Neural cell (in vitro differentiated cells): ENCODE measurements at regions not wholly inside any gene's neighbourhood (a gene's known extent, or its start where the extent isn't known, plus 50 kb on each side); places are given as distances from the start of the nearest gene placed in this dataset.

ENCODE experiments used
- H2AFZ ChIP-seq: fragments of 200-600, 300-800 bp; sonication (generic), shearing (Covaris generic); 2 replicates; pipeline ENCODE4 v1.6.0; 2014; ENCODE audit warnings: low read depth, mild to moderate bottlenecking, antibody characterized with exemption, low read length, moderate library complexity
- H3F3A ChIP-seq: fragments of 200-600 bp; shearing (Covaris generic); 2 replicates; pipeline ENCODE4 v1.6.1; 2016; ENCODE audit warnings: mild to moderate bottlenecking, moderate library complexity, mixed read lengths, antibody characterized with exemption, low read length; ENCODE audit not compliant: insufficient read depth, poor library complexity, severe bottlenecking
- H3K27ac ChIP-seq: fragments of 200-600, 300-800 bp; sonication (generic), shearing (Covaris generic); 2 replicates; pipeline ENCODE4 v1.5.1; 2014; ENCODE audit warnings: mild to moderate bottlenecking, low read length, moderate library complexity
- H3K27me3 ChIP-seq: fragments of 300-800, 200-600 bp; sonication (generic), shearing (Covaris generic); 2 replicates; pipeline ENCODE4 v1.6.0; 2014; ENCODE audit warnings: mild to moderate bottlenecking, low read depth, low read length, moderate library complexity; ENCODE audit not compliant: insufficient read depth
- H3K36me3 ChIP-seq: fragments of 300-800, 200-600 bp; sonication (generic), shearing (Covaris generic); 2 replicates; pipeline ENCODE4 v1.5.1; 2014; ENCODE audit warnings: mild to moderate bottlenecking, antibody characterized with exemption, low read length, moderate library complexity; ENCODE audit not compliant: insufficient read depth
- H3K4me2 ChIP-seq: fragments of 300-800, 200-600 bp; sonication (generic), shearing (Covaris generic); 2 replicates; pipeline ENCODE4 v1.6.0; 2014; ENCODE audit warnings: mild to moderate bottlenecking, low read length
- H3K4me3 ChIP-seq: fragments of 300-800, 200-600 bp; sonication (generic), shearing (Covaris generic); 2 replicates; pipeline ENCODE4 v1.5.1; 2014; ENCODE audit warnings: mild to moderate bottlenecking, low read length, moderate library complexity
- H3K79me2 ChIP-seq: fragments of 200-600 bp; shearing (Covaris generic); replicated peaks from 2 replicates; pipeline ENCODE4 v1.6.0; 2014; ENCODE audit warnings: mild to moderate bottlenecking, low read length, moderate library complexity; ENCODE audit not compliant: insufficient read depth
- H3K9ac ChIP-seq: fragments of 300-800, 200-600 bp; sonication (generic), shearing (Covaris generic); 2 replicates; pipeline ENCODE4 v1.6.1; 2016; ENCODE audit warnings: mild to moderate bottlenecking, low read length, mixed read lengths
- H3K9me2 ChIP-seq: fragments of 200-600 bp; shearing (Covaris generic); 2 replicates; pipeline ENCODE4 v1.6.1; 2016; ENCODE audit warnings: mild to moderate bottlenecking, low read length, mixed read lengths; ENCODE audit not compliant: insufficient read depth
- H3K9me3 ChIP-seq: fragments of 200-600, 300-800 bp; sonication (generic), shearing (Covaris generic); 2 replicates; pipeline ENCODE4 v1.6.1; 2016; ENCODE audit warnings: mild to moderate bottlenecking, mixed run types, low read length, moderate library complexity, mixed read lengths
- H4K20me1 ChIP-seq: fragments of 200-600 bp; shearing (Covaris generic); 2 replicates; pipeline ENCODE4 v1.6.1; 2016; ENCODE audit warnings: mild to moderate bottlenecking, mixed run types; ENCODE audit not compliant: insufficient read depth
- CTCF ChIP-seq: fragments of 450-650 bp; IDR thresholded peaks from 2 replicates; pipeline ENCODE4 v1.5.1; 2014; ENCODE audit warnings: antibody characterized with exemption, mild to moderate bottlenecking, moderate library complexity; ENCODE audit not compliant: poor library complexity, severe bottlenecking
- EP300 ChIP-seq: fragments of 450-650 bp; conservative IDR thresholded peaks from 2 replicates; pipeline ENCODE4 v1.6.1; 2014; ENCODE audit warnings: antibody characterized with exemption, mild to moderate bottlenecking, moderate library complexity; ENCODE audit not compliant: poor library complexity, severe bottlenecking
- EZH2 ChIP-seq: fragments of 200-600, 300-800 bp; shearing (Covaris generic), sonication (generic); IDR thresholded peaks from 2 replicates; pipeline ENCODE4 v1.6.1; 2014; ENCODE audit warnings: antibody characterized with exemption, low read length, borderline replicate concordance, mild to moderate bottlenecking; ENCODE audit not compliant: insufficient read depth, poor library complexity, severe bottlenecking
- MXI1 ChIP-seq: fragments of 450-650 bp; conservative IDR thresholded peaks from 2 replicates; pipeline ENCODE4 v1.6.1; 2014; ENCODE audit warnings: antibody characterized with exemption, mild to moderate bottlenecking; ENCODE audit not compliant: poor library complexity, severe bottlenecking
- POLR2AphosphoS5 ChIP-seq: IDR thresholded peaks from 2 replicates; pipeline ENCODE4 v1.6.1; 2012
- RAD21 ChIP-seq: fragments of 450-650 bp; conservative IDR thresholded peaks from 2 replicates; pipeline ENCODE4 v1.6.1; 2014; ENCODE audit warnings: antibody characterized with exemption, mild to moderate bottlenecking, moderate library complexity
- SMC3 ChIP-seq: fragments of 450-650 bp; conservative IDR thresholded peaks from 2 replicates; pipeline ENCODE4 v1.6.1; 2014; ENCODE audit warnings: antibody characterized with exemption, mild to moderate bottlenecking, moderate library complexity; ENCODE audit not compliant: poor library complexity
- TAF1 ChIP-seq: IDR thresholded peaks from 2 replicates; pipeline ENCODE4 v1.6.1; 2012; ENCODE audit warnings: low read depth
- TF ChIP-seq, protein P1 (sequence below): IDR thresholded peaks from 2 replicates; pipeline ENCODE4 v1.6.1; 2012; ENCODE audit warnings: borderline replicate concordance

DNA sequence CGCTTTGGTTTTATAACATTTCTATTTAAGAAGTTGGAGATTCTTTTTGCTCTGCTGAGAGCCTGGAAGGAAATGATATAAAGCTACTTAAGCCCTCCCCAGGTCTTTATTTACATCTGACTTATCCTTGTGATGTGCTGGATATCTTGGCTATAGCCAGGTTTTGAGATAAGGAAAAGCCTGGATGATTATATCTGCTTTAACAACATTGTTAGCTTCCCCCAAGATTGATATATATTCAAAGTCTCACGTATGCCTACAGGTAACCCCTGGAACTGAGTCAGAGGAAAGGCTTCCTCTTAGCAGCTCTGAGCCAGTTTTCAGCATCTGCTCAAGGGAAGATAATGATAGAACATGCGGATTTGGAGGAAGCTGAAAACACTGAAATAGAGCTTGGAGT, 61.5 kb upstream of the CRBN start:
- Histone ChIP-seq H3K27me3 (no peaks in the 10 kb centered on the region), H3K27ac (no peak overlapping the region), H3K36me3 (no peaks in the 10 kb centered on the region), H2AFZ (no peak overlapping the region), H3K9me2 (no peaks in the 10 kb centered on the region), H4K20me1 (no peaks in the 10 kb centered on the region), H3K79me2 (no peaks in the 10 kb centered on the region), H3K9me3 (no peaks in the 10 kb centered on the region), H3F3A (no peaks in the 10 kb centered on the region), H3K4me2 (no peak overlapping the region), H3K9ac (no peak overlapping the region), H3K4me3 (no peak overlapping the region)
- TF ChIP-seq EP300 (no peak), CTCF (no peak), MXI1 (no peak), EZH2 (no peak), RAD21 (no peak), POLR2AphosphoS5 (no peak)
- TF ChIP-seq, protein P1, sequence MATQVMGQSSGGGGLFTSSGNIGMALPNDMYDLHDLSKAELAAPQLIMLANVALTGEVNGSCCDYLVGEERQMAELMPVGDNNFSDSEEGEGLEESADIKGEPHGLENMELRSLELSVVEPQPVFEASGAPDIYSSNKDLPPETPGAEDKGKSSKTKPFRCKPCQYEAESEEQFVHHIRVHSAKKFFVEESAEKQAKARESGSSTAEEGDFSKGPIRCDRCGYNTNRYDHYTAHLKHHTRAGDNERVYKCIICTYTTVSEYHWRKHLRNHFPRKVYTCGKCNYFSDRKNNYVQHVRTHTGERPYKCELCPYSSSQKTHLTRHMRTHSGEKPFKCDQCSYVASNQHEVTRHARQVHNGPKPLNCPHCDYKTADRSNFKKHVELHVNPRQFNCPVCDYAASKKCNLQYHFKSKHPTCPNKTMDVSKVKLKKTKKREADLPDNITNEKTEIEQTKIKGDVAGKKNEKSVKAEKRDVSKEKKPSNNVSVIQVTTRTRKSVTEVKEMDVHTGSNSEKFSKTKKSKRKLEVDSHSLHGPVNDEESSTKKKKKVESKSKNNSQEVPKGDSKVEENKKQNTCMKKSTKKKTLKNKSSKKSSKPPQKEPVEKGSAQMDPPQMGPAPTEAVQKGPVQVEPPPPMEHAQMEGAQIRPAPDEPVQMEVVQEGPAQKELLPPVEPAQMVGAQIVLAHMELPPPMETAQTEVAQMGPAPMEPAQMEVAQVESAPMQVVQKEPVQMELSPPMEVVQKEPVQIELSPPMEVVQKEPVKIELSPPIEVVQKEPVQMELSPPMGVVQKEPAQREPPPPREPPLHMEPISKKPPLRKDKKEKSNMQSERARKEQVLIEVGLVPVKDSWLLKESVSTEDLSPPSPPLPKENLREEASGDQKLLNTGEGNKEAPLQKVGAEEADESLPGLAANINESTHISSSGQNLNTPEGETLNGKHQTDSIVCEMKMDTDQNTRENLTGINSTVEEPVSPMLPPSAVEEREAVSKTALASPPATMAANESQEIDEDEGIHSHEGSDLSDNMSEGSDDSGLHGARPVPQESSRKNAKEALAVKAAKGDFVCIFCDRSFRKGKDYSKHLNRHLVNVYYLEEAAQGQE: no peak

DNA sequence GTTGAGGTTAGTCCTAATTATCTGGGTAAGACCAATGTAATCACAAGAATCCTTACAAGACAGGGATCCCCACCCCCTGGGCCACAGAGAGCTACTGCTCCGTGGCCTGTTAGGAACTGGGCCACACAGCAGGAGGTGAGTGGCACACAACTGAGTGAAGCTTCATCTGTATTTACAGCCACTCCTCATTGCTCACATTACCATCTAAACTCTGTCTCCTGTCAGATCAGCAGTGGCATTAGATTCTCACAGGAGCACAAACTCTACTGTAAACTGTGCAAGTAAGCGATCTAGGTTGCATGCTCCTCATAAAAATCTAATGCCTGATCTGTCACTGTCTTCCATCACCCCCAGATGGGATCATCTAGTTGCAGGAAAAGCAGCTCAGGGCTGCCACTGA, 58.5 kb upstream of the CRBN start:
- no peaks in the 10 kb centered on the region for H4K20me1 ChIP-seq
- H3K27me3 ChIP-seq: no peaks in the 10 kb centered on the region
- no peak overlapping the region for H2AFZ ChIP-seq
- TF ChIP-seq TAF1 (no peak), MXI1 (no peak), CTCF (no peak), POLR2AphosphoS5 (no peak), SMC3 (no peak), RAD21 (no peak), EP300 (no peak), EZH2 (no peak)
- TF ChIP-seq, protein P1: no peak
- no peak overlapping the region for H3K4me2 ChIP-seq
- H3K9me2 ChIP-seq: no peaks in the 10 kb centered on the region
- no peaks in the 10 kb centered on the region for H3K79me2 ChIP-seq
- no peaks in the 10 kb centered on the region for H3K36me3 ChIP-seq
- H3K9ac ChIP-seq: no peak overlapping the region
- H3F3A ChIP-seq: no peaks in the 10 kb centered on the region
- no peaks in the 10 kb centered on the region for H3K9me3 ChIP-seq
- no peak overlapping the region for H3K4me3 ChIP-seq
- H3K27ac ChIP-seq: no peak overlapping the region
